ENCODE measurements at regions not wholly inside any gene's neighbourhood (a gene's known extent, or its start where the extent isn't known, plus 50 kb on each side); places are given as distances from the start of the nearest gene placed in this dataset.

DNA sequence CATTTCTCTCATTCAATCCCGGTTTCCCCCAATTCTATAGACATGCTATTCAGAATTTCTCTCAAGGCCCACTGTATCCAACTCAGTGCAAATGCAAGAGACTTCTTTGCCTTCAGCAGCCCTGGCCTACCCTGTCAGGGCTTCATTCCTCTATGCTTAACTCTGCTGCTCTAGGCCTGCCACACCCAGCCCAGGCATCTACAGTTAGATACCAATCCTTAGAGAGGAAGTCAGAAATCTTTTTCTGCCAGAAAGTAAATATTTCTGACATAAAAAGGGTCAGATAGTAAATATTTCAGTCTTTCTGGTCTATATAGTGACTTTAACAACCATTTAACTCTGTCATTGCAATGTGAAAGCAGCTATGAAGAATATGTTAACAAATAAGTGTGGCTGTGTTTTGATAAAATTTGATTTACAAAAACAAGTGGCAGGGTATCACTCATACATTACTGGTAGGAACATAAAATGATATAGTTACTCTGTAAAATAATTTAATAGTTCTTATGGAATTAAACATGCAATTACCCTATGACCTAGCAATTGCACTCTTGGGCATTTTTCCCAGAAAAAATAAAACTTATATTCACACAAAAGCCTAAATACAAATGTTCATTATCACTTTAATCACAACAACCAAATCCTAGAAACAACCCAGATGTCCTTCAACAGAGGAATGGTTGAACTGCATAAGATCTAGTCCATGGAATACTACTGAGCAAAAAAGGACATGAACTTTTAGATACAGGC, 942.0 kb downstream of the SQOR start:
- Histone ChIP-seq H3K23me2 (ENCODE audit: insufficient read length, low read depth, low read length, poor library complexity, severe bottlenecking) (no peaks in the 10 kb centered on the region), H2BK20ac (ENCODE audit: low read depth, low read length, poor library complexity, severe bottlenecking) (no peak overlapping the region), H3K9ac (ENCODE audit: extremely low read depth, insufficient read length, low read length) (no peak overlapping the region)

More for the DNA sequence above, 942.0 kb downstream of the SQOR start:
- Histone ChIP-seq H2AFZ (ENCODE audit: low read length) (no peak overlapping the region), H2BK15ac (ENCODE audit: low read depth, low read length) (no peak overlapping the region), H2BK120ac (ENCODE audit: low read depth, low read length, poor library complexity, severe bottlenecking) (no peak overlapping the region), H3K9me3 (ENCODE audit: control insufficient read depth, low read depth, low read length) (no peaks in the 10 kb centered on the region), H3K79me1 (ENCODE audit: insufficient read depth, low read depth, low read length, poor library complexity, severe bottlenecking) (no peaks in the 10 kb centered on the region), H3K27me3 (ENCODE audit: insufficient read depth, low read length) (no peaks in the 10 kb centered on the region), H3K23ac (ENCODE audit: insufficient read length, low read depth, low read length) (no peak overlapping the region), H4K20me1 (ENCODE audit: control insufficient read depth, insufficient read depth, insufficient read length) (no peaks in the 10 kb centered on the region), H2BK5ac (ENCODE audit: insufficient read length, low read length) (no peak overlapping the region), H4K91ac (ENCODE audit: insufficient read length, low read depth, low read length) (no peak overlapping the region), H3K27ac (ENCODE audit: insufficient read length, low read depth, low read length) (no peak overlapping the region), H3K4me1 (ENCODE audit: insufficient read depth, low read length) (no peaks in the 10 kb centered on the region), H3K4ac (ENCODE audit: low read depth, low read length) (no peak overlapping the region), H3K4me2 (ENCODE audit: insufficient read depth, insufficient read length, low read length) (no peak overlapping the region), H3T11ph (ENCODE audit: low read length) (no peak overlapping the region), H4K5ac (ENCODE audit: insufficient read length, low read depth, low read length) (no peak overlapping the region), H3K14ac (ENCODE audit: insufficient read depth, low read length) (no peak overlapping the region), H2AK5ac (ENCODE audit: insufficient read length, low read length) (no peak overlapping the region), H4K8ac (replicated peaks; ENCODE audit: insufficient read length, low read depth, low read length) (no peak overlapping the region), H2BK12ac (ENCODE audit: insufficient read length, low read depth, low read length) (no peak overlapping the region), H3K56ac (ENCODE audit: insufficient read length, low read depth, low read length) (no peak overlapping the region), H3K79me2 (ENCODE audit: insufficient read depth, low read length) (no peaks in the 10 kb centered on the region), H3K18ac (ENCODE audit: insufficient read length, low read depth, low read length) (no peak overlapping the region)
- Mint-ChIP-seq H3K9me3 (no peaks in the 10 kb centered on the region), H3K27me3 (ENCODE audit: low read depth) (no peaks in the 10 kb centered on the region; the same call in 1 of the 2 replicates), H3K27ac (no peak overlapping the region), H3K4me3 (no peak overlapping the region), H3K36me3 (ENCODE audit: insufficient read depth in 1 of 3, low read depth in 3 of 3) (no peaks in the 10 kb centered on the region), H3K4me1 (peaks cover 0 to 6% of the 10 kb centered on the region in 2 experiments; a peak in 2 of 4 replicates)
- TF ChIP-seq CTCF (conservative IDR thresholded peaks at IDR 0.05) = no peak
- WGBS (ENCODE audit: extremely low coverage, insufficient read length, low lambda C conversion rate) = no CpG with 5 or more reads among the region's 1 CpG
- no peak for DNase-seq

Measured in H9 (cell line).